ENCODE measurements at regions not wholly inside any gene's neighbourhood (a gene's known extent, or its start where the extent isn't known, plus 50 kb on each side); places are given as distances from the start of the nearest gene placed in this dataset.

- no peak for TF ChIP-seq POLR2A (IDR thresholded peaks at IDR 0.05)
- TF ChIP-seq CTCF (IDR thresholded peaks at IDR 0.05) = no peak
Observed at GRCh38 chr2:8039732-8040131, 642.1 kb upstream of the ID2 start.

All from adrenal gland (tissue), 5 donors.